ENCODE measurements at regions not wholly inside any gene's neighbourhood (a gene's known extent, or its start where the extent isn't known, plus 50 kb on each side); places are given as distances from the start of the nearest gene placed in this dataset.
"Not testable (repeated sequence)": the region's sequence is repeated elsewhere in the genome, so short reads cannot be mapped to it uniquely, and the experiment has no call there.

GRCh38 chr6:1210631-1211030 is 101.3 kb upstream of the FOXQ1 start:
- not testable (repeated sequence) for TF ChIP-seq CTCF (IDR thresholded peaks at IDR 0.05; ENCODE audit: poor library complexity); EZH2phosphoT487 (IDR thresholded peaks at IDR 0.05; ENCODE audit: low read depth, severe bottlenecking, unreplicated experiment); EZH2 (IDR thresholded peaks at IDR 0.05; ENCODE audit: borderline replicate concordance)

All from hepatocyte (in vitro differentiated cells).